Thoracic aorta (tissue), 2 donors: ENCODE measurements at regions not wholly inside any gene's neighbourhood (a gene's known extent, or its start where the extent isn't known, plus 50 kb on each side); places are given as distances from the start of the nearest gene placed in this dataset.

Experiments
- ATAC-seq: fragments of 150-250 bp; one replicate; pipeline ENCODE4 v1.8.0; 2017; ENCODE audit warnings: low read depth; ENCODE audit not compliant: insufficient number of reproducible peaks, low FRiP score
- DNase-seq: peaks from one replicate; pipeline ENCODE4 v3.0.0-alpha.2; 2020; ENCODE audit warnings: low spot score
- H3K27ac ChIP-seq, 2 donors: fragments of 200-600 bp; sonication (generic); 1 replicate in 1 of 2; 2 replicates in 1 of 2; pipeline ENCODE4 v1.5.1; 2016; ENCODE audit warnings: mild to moderate bottlenecking in 2 of 2, moderate library complexity in 2 of 2
- H3K27me3 ChIP-seq: fragments of 200-600 bp; sonication (generic); replicated peaks from 2 replicates; pipeline ENCODE4 v1.6.0; 2016; ENCODE audit warnings: mild to moderate bottlenecking; ENCODE audit not compliant: insufficient read depth
- H3K36me3 ChIP-seq: fragments of 200-600 bp; sonication (generic); one replicate; pipeline ENCODE4 v1.5.1; 2016
- H3K4me1 ChIP-seq, 2 donors: fragments of 200-600 bp; sonication (generic); 1 replicate in 1 of 2; 2 replicates in 1 of 2; pipeline versions ENCODE4 v1.5.1 to v1.6.0; 2016; ENCODE audit warnings: low read depth in 2 of 2, mild to moderate bottlenecking in 1 of 2; ENCODE audit not compliant: control insufficient read depth in 1 of 2
- H3K4me3 ChIP-seq: fragments of 200-600 bp; sonication (generic); 2 replicates; pipeline ENCODE4 v1.5.1; 2016; ENCODE audit warnings: mild to moderate bottlenecking
- H3K9me3 ChIP-seq: fragments of 200-600 bp; sonication (generic); 2 replicates; pipeline ENCODE4 v1.5.1; 2016
- TF ChIP-seq, protein P1 (sequence below): fragments of 200-600 bp; sonication (generic); IDR thresholded peaks from one replicate; pipeline ENCODE4 v1.5.1; 2019; ENCODE audit warnings: antibody characterized with exemption

DNA sequence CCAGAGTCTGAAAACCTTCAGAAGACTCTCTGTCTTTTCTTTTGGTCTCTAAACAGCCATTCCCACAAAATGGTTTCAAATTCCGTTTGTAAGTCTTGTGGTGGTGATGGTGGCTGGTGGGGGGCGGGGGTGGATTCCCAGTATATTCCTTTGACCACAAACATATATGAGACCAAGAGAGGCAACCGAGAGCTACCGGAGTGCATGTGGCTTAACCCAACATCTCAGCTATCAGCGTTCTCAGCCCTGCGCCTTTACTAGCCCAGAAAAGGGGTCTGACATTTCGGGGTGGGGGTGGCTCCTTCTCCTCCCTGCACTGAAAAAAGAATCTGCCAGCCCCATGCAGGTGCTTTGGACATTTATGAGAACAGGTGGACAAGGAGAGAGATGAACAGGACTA is 621.1 kb downstream of the ACTR3B start:
- Histone ChIP-seq H3K4me3 (no peak overlapping the region), H3K27me3 (no peaks in the 10 kb centered on the region), H3K36me3 (no peaks in the 10 kb centered on the region), H3K27ac (no peak overlapping the region), H3K4me1 (no peaks in the 10 kb centered on the region), H3K9me3 (no peaks in the 10 kb centered on the region)
- ATAC-seq (no peak), DNase-seq (no peak)
- TF ChIP-seq, protein P1, sequence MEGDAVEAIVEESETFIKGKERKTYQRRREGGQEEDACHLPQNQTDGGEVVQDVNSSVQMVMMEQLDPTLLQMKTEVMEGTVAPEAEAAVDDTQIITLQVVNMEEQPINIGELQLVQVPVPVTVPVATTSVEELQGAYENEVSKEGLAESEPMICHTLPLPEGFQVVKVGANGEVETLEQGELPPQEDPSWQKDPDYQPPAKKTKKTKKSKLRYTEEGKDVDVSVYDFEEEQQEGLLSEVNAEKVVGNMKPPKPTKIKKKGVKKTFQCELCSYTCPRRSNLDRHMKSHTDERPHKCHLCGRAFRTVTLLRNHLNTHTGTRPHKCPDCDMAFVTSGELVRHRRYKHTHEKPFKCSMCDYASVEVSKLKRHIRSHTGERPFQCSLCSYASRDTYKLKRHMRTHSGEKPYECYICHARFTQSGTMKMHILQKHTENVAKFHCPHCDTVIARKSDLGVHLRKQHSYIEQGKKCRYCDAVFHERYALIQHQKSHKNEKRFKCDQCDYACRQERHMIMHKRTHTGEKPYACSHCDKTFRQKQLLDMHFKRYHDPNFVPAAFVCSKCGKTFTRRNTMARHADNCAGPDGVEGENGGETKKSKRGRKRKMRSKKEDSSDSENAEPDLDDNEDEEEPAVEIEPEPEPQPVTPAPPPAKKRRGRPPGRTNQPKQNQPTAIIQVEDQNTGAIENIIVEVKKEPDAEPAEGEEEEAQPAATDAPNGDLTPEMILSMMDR = no peak

DNA sequence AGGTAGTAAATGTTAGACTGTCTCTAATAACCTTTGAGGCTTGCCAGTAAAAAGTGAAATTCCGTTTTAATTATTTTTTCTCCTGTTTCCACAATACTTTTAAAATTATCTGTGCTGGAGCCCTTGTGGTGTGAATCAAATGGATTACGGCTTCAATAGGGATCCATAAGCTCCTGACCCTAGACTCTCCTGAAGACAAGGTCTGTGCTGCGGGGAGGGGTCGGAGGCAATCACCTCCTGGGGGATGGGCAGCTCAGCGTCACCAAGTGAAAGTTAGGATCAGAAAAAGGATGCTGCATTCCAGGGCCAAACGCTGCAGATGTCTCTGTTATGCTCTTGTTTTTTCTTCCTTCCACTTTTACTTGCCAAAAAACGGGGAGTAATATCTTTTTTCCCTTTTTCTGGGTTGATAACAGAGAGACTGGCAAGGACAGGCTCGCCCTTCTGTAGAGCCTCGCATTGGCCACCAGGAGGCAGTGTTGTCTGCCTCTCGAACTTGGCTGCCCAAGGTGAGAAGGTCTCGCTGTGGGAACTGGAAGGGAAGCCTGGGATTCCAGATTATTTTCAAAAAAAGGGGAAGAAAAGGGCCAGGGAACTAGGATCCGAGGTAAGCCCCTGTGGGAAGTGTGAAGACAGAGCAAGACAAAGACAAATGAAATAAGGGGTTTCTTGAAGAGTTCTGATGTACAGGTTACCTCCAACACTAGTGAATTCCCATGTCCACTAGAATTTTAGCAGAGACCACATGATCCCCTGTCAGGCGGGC is 621.9 kb downstream of the ACTR3B start:
- no peak for ATAC-seq
- Histone ChIP-seq H3K27me3 (no peaks in the 10 kb centered on the region), H3K4me1 (no peaks in the 10 kb centered on the region), H3K36me3 (no peaks in the 10 kb centered on the region), H3K4me3 (no peak overlapping the region), H3K27ac (no peak overlapping the region), H3K9me3 (no peaks in the 10 kb centered on the region)
- TF ChIP-seq, protein P1 = peak; percentile 28
- no peak for DNase-seq

DNA sequence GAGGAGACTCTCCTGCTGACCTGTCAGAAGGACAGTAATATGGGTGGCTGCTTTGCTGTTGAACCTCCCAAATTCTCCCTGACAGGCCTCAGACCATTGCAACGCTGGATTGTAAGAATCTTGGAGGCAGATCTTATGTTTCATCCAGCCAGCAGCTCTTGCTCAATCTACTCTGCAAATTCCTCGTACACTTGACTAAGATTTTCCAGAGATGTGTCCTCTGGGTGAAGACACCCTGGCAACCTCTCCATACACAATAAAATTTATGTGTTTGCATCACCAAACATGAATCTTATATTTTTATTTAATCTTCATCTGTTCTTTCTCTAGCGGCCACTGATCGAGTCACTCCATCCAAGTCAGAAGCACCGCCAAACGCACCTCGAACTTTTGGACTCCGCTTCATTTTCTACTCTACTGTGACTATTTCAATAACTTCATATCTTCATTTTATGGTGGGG is 623.1 kb downstream of the ACTR3B start:
- H3K36me3 ChIP-seq = no peaks in the 10 kb centered on the region
- TF ChIP-seq, protein P1 = no peak
- no peak for DNase-seq
- H3K27me3 ChIP-seq = no peaks in the 10 kb centered on the region
- no peaks in the 10 kb centered on the region for H3K4me1 ChIP-seq
- no peak for ATAC-seq
- no peak overlapping the region for H3K4me3 ChIP-seq
- no peaks in the 10 kb centered on the region for H3K9me3 ChIP-seq
- H3K27ac ChIP-seq = no peak overlapping the region

DNA sequence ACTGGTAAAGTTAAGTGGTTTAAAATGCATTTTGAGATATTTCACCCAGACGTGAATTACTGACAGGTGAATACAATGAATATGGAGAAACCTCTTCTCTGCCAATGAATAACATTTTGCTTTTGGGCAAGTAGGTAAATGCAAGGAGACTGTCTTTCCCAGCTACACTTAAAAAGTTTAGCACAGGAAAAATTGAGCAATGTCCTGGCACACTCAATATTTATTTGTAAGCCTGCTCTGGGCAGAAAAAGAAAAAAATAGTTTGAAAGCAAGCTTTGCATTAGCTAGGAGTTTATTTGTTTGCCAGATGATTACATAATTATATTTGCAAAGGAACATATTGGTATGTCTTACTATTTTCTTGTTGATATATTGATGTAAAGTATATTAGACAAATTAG is 624.2 kb downstream of the ACTR3B start:
- Histone ChIP-seq H3K4me3 (no peak overlapping the region), H3K27ac (no peak overlapping the region), H3K9me3 (no peaks in the 10 kb centered on the region), H3K4me1 (no peaks in the 10 kb centered on the region), H3K27me3 (no peaks in the 10 kb centered on the region), H3K36me3 (no peaks in the 10 kb centered on the region)
- no peak for DNase-seq
- TF ChIP-seq, protein P1 = no peak
- ATAC-seq = no peak

DNA sequence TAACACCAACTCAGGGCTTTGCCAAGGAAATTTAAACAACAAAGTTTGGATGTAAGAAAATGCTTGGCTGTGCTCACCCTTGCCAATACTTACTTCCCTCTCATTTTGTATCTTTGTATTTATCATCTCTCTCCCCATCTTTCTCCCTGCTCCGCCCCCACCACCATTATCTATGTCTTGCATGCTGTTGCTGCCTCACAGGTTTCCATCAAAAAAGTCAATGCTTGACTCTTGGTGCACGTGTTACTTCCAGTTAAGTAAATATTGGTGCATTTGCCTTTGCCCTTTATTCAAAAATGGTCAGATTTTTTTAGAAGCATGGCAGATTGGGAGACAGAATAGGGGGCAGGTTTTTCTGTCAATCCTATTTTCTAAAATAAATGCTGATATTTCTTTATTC is 626.0 kb downstream of the ACTR3B start:
- no peak overlapping the region for H3K4me3 ChIP-seq
- ATAC-seq (no peak), DNase-seq (no peak)
- TF ChIP-seq, protein P1 = no peak
- H3K27me3 ChIP-seq = no peaks in the 10 kb centered on the region
- H3K27ac ChIP-seq = no peak overlapping the region
- H3K9me3 ChIP-seq = no peaks in the 10 kb centered on the region
- no peaks in the 10 kb centered on the region for H3K36me3 ChIP-seq
- no peaks in the 10 kb centered on the region for H3K4me1 ChIP-seq
